ENCODE measurements at regions not wholly inside any gene's neighbourhood (a gene's known extent, or its start where the extent isn't known, plus 50 kb on each side); places are given as distances from the start of the nearest gene placed in this dataset.

DNA sequence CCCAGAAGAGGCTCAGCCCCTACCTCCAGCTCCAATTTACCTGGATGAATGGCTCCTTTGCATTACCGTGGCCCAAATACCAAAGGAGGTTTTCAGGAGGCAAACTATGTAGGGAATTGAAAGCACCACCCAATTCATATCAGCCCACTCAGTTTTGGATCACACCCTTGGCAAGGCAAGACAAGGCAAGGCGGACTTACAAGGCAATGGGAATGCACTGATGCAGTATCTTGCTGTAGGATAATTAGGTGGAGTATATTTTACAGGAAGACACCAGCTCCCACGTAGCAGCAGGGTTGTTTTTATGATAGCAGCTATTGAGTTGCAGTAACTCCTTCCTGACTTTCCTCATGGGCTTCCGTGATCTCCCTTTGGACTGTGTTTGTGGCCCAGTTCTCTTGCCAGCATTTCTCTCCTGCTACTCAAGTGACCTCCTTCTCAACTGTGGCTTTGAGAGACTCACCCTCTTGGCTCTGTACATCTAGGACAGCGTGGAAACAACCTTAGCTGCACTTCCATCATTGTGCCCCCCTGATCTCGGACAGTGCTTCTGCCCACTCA lies 935.9 kb downstream of the EFNB2 start:
- H3K4me2 ChIP-seq (ENCODE audit: insufficient read depth in 1 of 2, low read depth in 2 of 2, low read length in 2 of 2): no peak overlapping the region
- H3K14ac ChIP-seq (ENCODE audit: insufficient read length): no peak overlapping the region
- H2BK20ac ChIP-seq (ENCODE audit: low read length): no peak overlapping the region
- POLR2A ChIA-PET (ENCODE audit: partially characterized antibody): no interaction called here
- H2BK12ac ChIP-seq (ENCODE audit: low read depth, low read length): no peak overlapping the region
- H3K23ac ChIP-seq (ENCODE audit: insufficient read length): no peak overlapping the region
- FAIRE-seq (no peak), DNase-seq (ENCODE audit: low read depth in 1 of 2, low spot score in 2 of 2) (no peak)
- no peak overlapping the region for H3K56ac ChIP-seq (replicated peaks; ENCODE audit: insufficient read length, low read depth, low read length)
- H3K9ac ChIP-seq (replicated peaks in 1 of 4; ENCODE audit: extremely low read depth in 1 of 4, low read depth in 3 of 4, low read length in 3 of 4): no peak overlapping the region
- WGBS, 2 experiments (ENCODE audit: extremely low coverage in 1 of 2, insufficient coverage in 1 of 2, insufficient read length in 1 of 2, insufficient replicate concordance in 2 of 2, low coverage in 1 of 2, low lambda C conversion rate in 2 of 2, missing lambda C conversion rate in 1 of 2): 92% methylated on average over 6 of the region's 6 CpGs; no CpG with 5 or more reads in 1 of the 2 experiments
- no peaks in the 10 kb centered on the region for H3K23me2 ChIP-seq (ENCODE audit: low read depth, low read length)
- H2AFZ ChIP-seq (ENCODE audit: low read length): no peak overlapping the region
- no peak overlapping the region for H4K91ac ChIP-seq (replicated peaks; ENCODE audit: insufficient read length, low read length)
- no peak overlapping the region for H3K27ac ChIP-seq (ENCODE audit: low read depth, low read length)
- no peak overlapping the region for H4K8ac ChIP-seq (ENCODE audit: extremely low read depth, insufficient read depth, low read length)
- no peak overlapping the region for H2BK15ac ChIP-seq (ENCODE audit: low read length)
- H3K36me3 ChIP-seq (ENCODE audit: control insufficient read depth in 2 of 4, insufficient read depth in 4 of 4, low read length in 3 of 4): no peaks in the 10 kb centered on the region
- CTCF ChIA-PET (ENCODE audit: partially characterized antibody): interaction anchor here (0.8 to 1.0 kb wide), 2 partner anchors 10 to 45 kb away, joined by 3 read pairs; no protein-coding TSS in a partner anchor
- H3K4me3 ChIP-seq (ENCODE audit: extremely low read depth in 1 of 4, insufficient read depth in 2 of 4, low read depth in 3 of 4, low read length in 4 of 4): no peak overlapping the region
- no peak overlapping the region for H3K18ac ChIP-seq (ENCODE audit: extremely low read depth, low read length)
- H3K9me3 ChIP-seq (ENCODE audit: insufficient read depth in 2 of 2, low read depth in 1 of 2, low read length in 1 of 2): no peaks in the 10 kb centered on the region
- no peak overlapping the region for H2BK120ac ChIP-seq (replicated peaks; ENCODE audit: low read depth, low read length)
- H3K79me2 ChIP-seq (ENCODE audit: control insufficient read depth in 1 of 2, insufficient read depth in 2 of 2, low read length in 2 of 2): no peaks in the 10 kb centered on the region
- H4K20me1 ChIP-seq (replicated peaks in 1 of 2; ENCODE audit: control insufficient read depth in 1 of 2, insufficient read depth in 2 of 2, low read length in 2 of 2): no peaks in the 10 kb centered on the region
- H2AK5ac ChIP-seq (ENCODE audit: low read depth, low read length): no peak overlapping the region
- H3K4ac ChIP-seq (replicated peaks; ENCODE audit: insufficient read length, low read depth, low read length): no peak overlapping the region
- H4K5ac ChIP-seq (ENCODE audit: insufficient read length, low read depth, low read length): no peak overlapping the region
- no peak overlapping the region for H2BK5ac ChIP-seq (ENCODE audit: low read depth, low read length)
- no peaks in the 10 kb centered on the region for H3K79me1 ChIP-seq (ENCODE audit: low read depth, low read length)
- no peaks in the 10 kb centered on the region for H3K27me3 ChIP-seq (replicated peaks in 1 of 4; ENCODE audit: control insufficient read depth in 3 of 4, extremely low read depth in 1 of 4, insufficient read depth in 3 of 4, low read length in 3 of 4)
- H3K4me1 ChIP-seq (replicated peaks in 1 of 4; ENCODE audit: control insufficient read depth in 3 of 4, insufficient read depth in 4 of 4, low read length in 3 of 4): no peaks in the 10 kb centered on the region
- no peak for TF ChIP-seq HDAC2 (IDR thresholded peaks at IDR 0.05; ENCODE audit: borderline replicate concordance in 1 of 2, low read depth in 2 of 2, low read length in 2 of 2)
- TF ChIP-seq SIX5 (IDR thresholded peaks at IDR 0.05; ENCODE audit: low read depth, low read length): no peak
- TF ChIP-seq POU5F1 (IDR thresholded peaks at IDR 0.05; ENCODE audit: low read depth, low read length): no peak
- no peak for TF ChIP-seq SP1 (IDR thresholded peaks at IDR 0.05; ENCODE audit: low read depth, low read length)
- TF ChIP-seq TAF1 (IDR thresholded peaks at IDR 0.05; ENCODE audit: low read depth, low read length): no peak
- no peak for TF ChIP-seq HDAC6 (IDR thresholded peaks at IDR 0.05; ENCODE audit: low read depth, low read length)
- TF ChIP-seq POLR2AphosphoS5 (IDR thresholded peaks at IDR 0.05; ENCODE audit: low read depth, low read length): no peak
- TF ChIP-seq CEBPB (IDR thresholded peaks at IDR 0.05; ENCODE audit: low read depth, low read length): no peak
- TF ChIP-seq JUN (IDR thresholded peaks at IDR 0.05; ENCODE audit: low read depth, low read length): no peak
- TF ChIP-seq, protein P1, sequence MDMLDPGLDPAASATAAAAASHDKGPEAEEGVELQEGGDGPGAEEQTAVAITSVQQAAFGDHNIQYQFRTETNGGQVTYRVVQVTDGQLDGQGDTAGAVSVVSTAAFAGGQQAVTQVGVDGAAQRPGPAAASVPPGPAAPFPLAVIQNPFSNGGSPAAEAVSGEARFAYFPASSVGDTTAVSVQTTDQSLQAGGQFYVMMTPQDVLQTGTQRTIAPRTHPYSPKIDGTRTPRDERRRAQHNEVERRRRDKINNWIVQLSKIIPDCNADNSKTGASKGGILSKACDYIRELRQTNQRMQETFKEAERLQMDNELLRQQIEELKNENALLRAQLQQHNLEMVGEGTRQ (IDR thresholded peaks at IDR 0.05; ENCODE audit: low read length): no peak
- TF ChIP-seq EP300 (IDR thresholded peaks at IDR 0.05; ENCODE audit: borderline replicate concordance in 1 of 2, low read depth in 2 of 2, low read length in 2 of 2): no peak
- no peak for TF ChIP-seq CHD1 (IDR thresholded peaks at IDR 0.05; ENCODE audit: low read depth, low read length)
- no peak for TF ChIP-seq KDM1A (IDR thresholded peaks at IDR 0.05; ENCODE audit: borderline replicate concordance, low read length)
- TF ChIP-seq BACH1 (IDR thresholded peaks at IDR 0.05; ENCODE audit: low read length): no peak
